ENCODE measurements at regions not wholly inside any gene's neighbourhood (a gene's known extent, or its start where the extent isn't known, plus 50 kb on each side); places are given as distances from the start of the nearest gene placed in this dataset.

DNA sequence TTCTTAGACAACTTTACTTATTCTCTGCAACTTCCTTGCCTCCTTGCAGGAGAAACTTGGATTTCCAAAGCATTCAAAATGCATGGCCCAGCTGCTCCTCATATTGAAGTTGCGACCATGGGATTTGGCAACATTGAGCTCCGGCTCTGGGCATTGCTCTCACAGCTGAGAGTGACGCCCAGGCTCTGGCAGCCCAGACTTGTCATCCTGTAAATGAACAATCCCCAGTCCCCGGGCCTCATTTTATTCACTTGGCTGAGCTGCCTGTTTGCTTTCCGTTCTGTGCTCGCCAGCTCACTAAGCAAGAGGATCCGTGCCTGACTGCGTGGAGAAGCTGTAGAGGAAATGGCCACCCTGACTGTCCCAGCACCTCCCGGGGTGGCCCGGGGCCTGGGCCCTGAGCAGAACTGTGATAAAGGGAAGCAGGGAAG lies 119.5 kb upstream of the CD93 start:
- TF ChIP-seq CTCF (IDR thresholded peaks at IDR 0.05) (no peak), EZH2 (IDR thresholded peaks at IDR 0.05; ENCODE audit: borderline replicate concordance, insufficient read depth, low read depth, low read length, poor library complexity, severe bottlenecking) (no peak)
